ENCODE measurements at regions not wholly inside any gene's neighbourhood (a gene's known extent, or its start where the extent isn't known, plus 50 kb on each side); places are given as distances from the start of the nearest gene placed in this dataset.

- TF ChIP-seq, protein P1, sequence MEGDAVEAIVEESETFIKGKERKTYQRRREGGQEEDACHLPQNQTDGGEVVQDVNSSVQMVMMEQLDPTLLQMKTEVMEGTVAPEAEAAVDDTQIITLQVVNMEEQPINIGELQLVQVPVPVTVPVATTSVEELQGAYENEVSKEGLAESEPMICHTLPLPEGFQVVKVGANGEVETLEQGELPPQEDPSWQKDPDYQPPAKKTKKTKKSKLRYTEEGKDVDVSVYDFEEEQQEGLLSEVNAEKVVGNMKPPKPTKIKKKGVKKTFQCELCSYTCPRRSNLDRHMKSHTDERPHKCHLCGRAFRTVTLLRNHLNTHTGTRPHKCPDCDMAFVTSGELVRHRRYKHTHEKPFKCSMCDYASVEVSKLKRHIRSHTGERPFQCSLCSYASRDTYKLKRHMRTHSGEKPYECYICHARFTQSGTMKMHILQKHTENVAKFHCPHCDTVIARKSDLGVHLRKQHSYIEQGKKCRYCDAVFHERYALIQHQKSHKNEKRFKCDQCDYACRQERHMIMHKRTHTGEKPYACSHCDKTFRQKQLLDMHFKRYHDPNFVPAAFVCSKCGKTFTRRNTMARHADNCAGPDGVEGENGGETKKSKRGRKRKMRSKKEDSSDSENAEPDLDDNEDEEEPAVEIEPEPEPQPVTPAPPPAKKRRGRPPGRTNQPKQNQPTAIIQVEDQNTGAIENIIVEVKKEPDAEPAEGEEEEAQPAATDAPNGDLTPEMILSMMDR (IDR thresholded peaks at IDR 0.05; ENCODE audit: insufficient read depth, low read depth, low read length) = no peak
- no peak for TF ChIP-seq EZH2 (IDR thresholded peaks at IDR 0.05; ENCODE audit: insufficient read depth, low read length)
Measured at GRCh38 chr2:36192983-36193382, 162.6 kb upstream of the CRIM1 start.
